Mesenchymal stem cell (in vitro differentiated cells and primary cell): ENCODE measurements at regions not wholly inside any gene's neighbourhood (a gene's known extent, or its start where the extent isn't known, plus 50 kb on each side); places are given as distances from the start of the nearest gene placed in this dataset.

Source experiments
- DNase-seq: peaks from one replicate; pipeline ENCODE4 v3.0.0-alpha.2; 2013
- H2AFZ ChIP-seq: one replicate; pipeline ENCODE4 v1.6.1; 2013; ENCODE audit warnings: low read depth, mild to moderate bottlenecking, control low read depth, inconsistent platforms, low read length, moderate library complexity
- H2AK5ac ChIP-seq: 2 replicates; pipeline ENCODE4 v1.6.1; 2013; ENCODE audit warnings: low read length, moderate library complexity, mild to moderate bottlenecking, inconsistent platforms; ENCODE audit not compliant: severe bottlenecking
- H2BK120ac ChIP-seq: one replicate; pipeline ENCODE4 v1.6.1; 2013; ENCODE audit warnings: low read depth, mild to moderate bottlenecking, inconsistent platforms, low read length, moderate library complexity
- H2BK12ac ChIP-seq, 2 experiments: one replicate each; pipeline ENCODE4 v1.6.1; 2013; ENCODE audit warnings: inconsistent platforms in 2 of 2, low read length in 2 of 2, mild to moderate bottlenecking in 2 of 2, moderate library complexity in 2 of 2, control low read depth in 1 of 2
- H2BK15ac ChIP-seq: one replicate; pipeline ENCODE4 v1.6.1; 2013; ENCODE audit warnings: mild to moderate bottlenecking, low read depth, inconsistent platforms; ENCODE audit not compliant: poor library complexity, severe bottlenecking
- H2BK5ac ChIP-seq: 2 replicates; pipeline ENCODE4 v1.6.1; 2013; ENCODE audit warnings: low read depth, mild to moderate bottlenecking, low read length, control low read depth, inconsistent platforms; ENCODE audit not compliant: poor library complexity, severe bottlenecking
- H3K14ac ChIP-seq, 2 experiments: one replicate each; pipeline ENCODE4 v1.6.1; 2013; ENCODE audit warnings: inconsistent platforms in 2 of 2, low read length in 2 of 2, control low read depth in 1 of 2, mild to moderate bottlenecking in 1 of 2, moderate library complexity in 1 of 2
- H3K18ac ChIP-seq, 2 experiments: one replicate each; pipeline ENCODE4 v1.6.1; 2013; ENCODE audit warnings: inconsistent platforms in 2 of 2, low read length in 2 of 2, control low read depth in 1 of 2, low read depth in 1 of 2, mild to moderate bottlenecking in 1 of 2
- H3K23ac ChIP-seq, 2 experiments: one replicate each; pipeline ENCODE4 v1.6.1; 2013; ENCODE audit warnings: inconsistent platforms in 2 of 2, low read length in 2 of 2, mild to moderate bottlenecking in 2 of 2, moderate library complexity in 2 of 2, control low read depth in 1 of 2
- H3K27ac ChIP-seq: 2 replicates; pipeline ENCODE4 v1.5.1; 2013; ENCODE audit warnings: mild to moderate bottlenecking, moderate library complexity, low read length, control low read depth, inconsistent platforms; ENCODE audit not compliant: poor library complexity, severe bottlenecking
- H3K27me3 ChIP-seq, 2 experiments: 2 replicates each; pipeline versions ENCODE4 v1.6.1 to v1.7.0; 2013; ENCODE audit warnings: low read length in 2 of 2, mild to moderate bottlenecking in 2 of 2, moderate library complexity in 2 of 2, control low read depth in 1 of 2, inconsistent platforms in 1 of 2; ENCODE audit not compliant: control insufficient read depth in 1 of 2, insufficient read depth in 1 of 2
- H3K36me3 ChIP-seq, 2 experiments: 2 replicates each; pipeline versions ENCODE4 v1.6.1 to v1.7.0; 2013; ENCODE audit warnings: low read length in 2 of 2, control low read depth in 1 of 2, inconsistent platforms in 1 of 2, low read depth in 1 of 2, mild to moderate bottlenecking in 1 of 2; ENCODE audit not compliant: insufficient read depth in 2 of 2, control insufficient read depth in 1 of 2
- H3K4ac ChIP-seq, 2 experiments: one replicate each; pipeline ENCODE4 v1.6.1; 2013; ENCODE audit warnings: inconsistent platforms in 2 of 2, low read length in 2 of 2, mild to moderate bottlenecking in 2 of 2, moderate library complexity in 2 of 2, control low read depth in 1 of 2, low read depth in 1 of 2
- H3K4me1 ChIP-seq: 2 replicates; pipeline ENCODE4 v1.6.1; 2013; ENCODE audit warnings: low read depth, low read length, control low read depth; ENCODE audit not compliant: control insufficient read depth, insufficient read depth
- H3K4me2 ChIP-seq: 2 replicates; pipeline ENCODE4 v1.6.1; 2013; ENCODE audit warnings: low read length, mild to moderate bottlenecking, inconsistent platforms; ENCODE audit not compliant: poor library complexity, severe bottlenecking
- H3K4me3 ChIP-seq, 2 experiments: 2 replicates each; pipeline versions ENCODE4 v1.5.1 to v1.7.0; 2013; ENCODE audit warnings: low read length in 2 of 2, mild to moderate bottlenecking in 2 of 2, control low read depth in 1 of 2, low read depth in 1 of 2; ENCODE audit not compliant: insufficient read depth in 1 of 2
- H3K79me1 ChIP-seq: replicated peaks from 2 replicates; pipeline ENCODE4 v1.6.1; 2013; ENCODE audit warnings: mild to moderate bottlenecking, control low read depth, low read length, inconsistent platforms; ENCODE audit not compliant: poor library complexity, severe bottlenecking
- H3K9ac ChIP-seq: 2 replicates; pipeline ENCODE4 v1.7.0; 2013; ENCODE audit warnings: mild to moderate bottlenecking, low read length, moderate library complexity
- H3K9me3 ChIP-seq: 2 replicates; pipeline ENCODE4 v1.7.0; 2013; ENCODE audit warnings: mild to moderate bottlenecking, low read length; ENCODE audit not compliant: control insufficient read depth
- H4K8ac ChIP-seq: one replicate; pipeline ENCODE4 v1.6.1; 2013; ENCODE audit warnings: inconsistent platforms, mild to moderate bottlenecking, low read length, moderate library complexity
- H4K91ac ChIP-seq: one replicate; pipeline ENCODE4 v1.6.1; 2013; ENCODE audit warnings: mild to moderate bottlenecking, low read length, inconsistent platforms
- whole genome bisulfite sequencing: methylation state at CpG from one replicate; pipeline ENCODE4 v1.1.7; 2013; ENCODE audit warnings: mixed read lengths; 5-methylcytosine and 5-hydroxymethylcytosine counted together

DNA sequence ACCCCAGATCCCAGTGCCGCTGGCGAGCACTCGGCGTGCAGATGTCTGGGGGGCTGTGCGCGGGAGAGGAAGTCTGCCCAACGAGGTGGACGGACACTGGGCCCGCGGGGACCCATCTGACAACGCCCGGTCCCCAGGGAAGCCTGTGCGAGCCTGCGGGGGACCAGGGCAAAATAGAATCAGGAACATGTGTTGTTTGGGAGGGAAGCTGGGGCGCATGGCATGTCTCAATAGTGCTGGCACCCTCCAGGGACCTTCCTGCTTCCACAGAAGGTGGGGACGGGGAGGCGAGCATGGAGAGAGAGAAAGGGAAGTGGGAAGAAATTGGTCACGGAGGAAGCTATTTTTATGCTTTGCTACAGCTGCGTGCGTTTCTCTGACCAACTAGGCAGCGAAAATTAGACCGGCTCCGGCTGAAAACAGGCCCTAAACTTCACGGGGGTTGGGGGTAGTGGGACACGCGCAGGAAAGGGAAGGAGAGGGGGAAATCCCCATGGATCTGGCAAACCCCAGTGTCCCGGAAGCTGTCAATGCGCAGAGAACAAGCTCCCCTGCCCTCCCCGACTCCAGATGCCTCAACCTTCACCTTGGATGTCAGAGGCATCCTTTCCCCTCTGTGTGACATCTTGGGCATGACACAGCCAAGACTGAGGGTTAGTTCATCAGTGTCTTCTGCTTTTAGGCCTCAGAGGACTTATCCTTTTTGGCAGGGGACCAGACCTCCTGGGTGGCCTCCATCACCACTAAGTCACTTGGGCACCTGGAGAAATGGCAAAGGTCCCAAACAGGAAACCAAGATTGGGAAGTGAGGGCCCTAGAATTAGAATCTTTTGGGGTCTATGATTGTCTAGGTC, 169.8 kb upstream of the BCOR start:
- Histone ChIP-seq H2BK5ac (no peak overlapping the region), H3K27me3 (peaks cover 0 to 22% of the 10 kb centered on the region in 2 experiments), H3K9me3 (no peaks in the 10 kb centered on the region), H3K9ac (peak overlapping the region; percentile 76), H2AFZ (no peak overlapping the region), H2AK5ac (no peak overlapping the region), H4K8ac (peak overlapping the region; percentile 94), H3K36me3 (no peaks in the 10 kb centered on the region), H3K79me1 (no peaks in the 10 kb centered on the region), H2BK12ac (peak overlapping the region; percentile 71 to 89), H3K4me3 (peak overlapping the region; percentile 47 to 79), H3K4me2 (peak overlapping the region; percentile 71), H3K23ac (no peak overlapping the region), H3K4me1 (peaks cover 8% of the 10 kb centered on the region), H3K14ac (peak overlapping the region in 1 of 2 experiments; percentile 26), H4K91ac (peak overlapping the region; percentile 96), H3K4ac (peak overlapping the region; percentile 88 to 95), H2BK120ac (peak overlapping the region; percentile 57), H3K27ac (no peak overlapping the region), H2BK15ac (peak overlapping the region; percentile 74), H3K18ac (peak overlapping the region; percentile 49 to 87)
- 15% methylated on average over 18 of the region's 29 CpGs for WGBS
- DNase-seq, result peak; percentile 62

DNA sequence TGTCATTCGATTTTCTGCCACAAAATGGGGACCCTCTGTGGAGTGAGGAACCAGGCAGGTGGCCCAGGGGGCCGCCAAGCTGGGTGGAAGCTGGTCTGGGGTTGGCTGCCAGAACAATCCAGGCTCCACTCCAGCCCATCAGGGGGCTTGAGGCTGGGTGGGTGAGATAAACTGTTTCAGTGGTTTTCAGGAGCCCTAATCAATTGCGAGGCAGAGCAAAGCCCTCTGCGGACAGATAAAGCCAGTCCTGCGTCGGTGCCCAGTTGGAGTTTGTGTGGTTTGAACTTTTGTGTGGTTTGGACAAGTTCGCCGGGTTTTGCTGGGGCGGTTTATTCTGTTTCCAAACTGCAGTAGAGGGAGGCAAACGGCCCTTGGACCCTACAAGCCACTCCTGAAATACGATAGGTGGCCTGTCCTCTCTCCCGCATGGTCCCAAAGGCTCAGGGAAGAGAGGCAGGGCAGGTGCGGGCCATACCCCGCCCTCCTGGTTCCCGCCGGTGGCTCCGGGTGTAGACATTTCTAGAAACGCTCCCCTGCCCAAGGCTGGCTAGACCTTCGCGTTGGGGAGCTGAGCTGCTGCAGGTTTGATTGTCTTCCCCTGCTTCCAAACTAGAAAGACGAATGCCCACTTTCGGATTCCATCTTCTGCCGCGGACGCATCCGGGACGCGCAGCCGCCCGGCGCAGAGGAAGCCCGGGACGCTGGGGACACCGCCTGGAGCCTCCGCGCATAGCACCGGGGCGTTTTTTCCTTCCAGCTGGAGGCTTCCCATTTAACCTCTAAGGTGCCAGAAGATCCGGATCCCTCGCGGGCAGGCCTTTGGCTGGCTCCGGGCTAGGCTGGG, 169.0 kb upstream of the BCOR start:
- 11% methylated on average over 40 of the region's 42 CpGs for WGBS
- Histone ChIP-seq H3K18ac (peak overlapping the region; percentile 70 to 87), H3K4me2 (peak overlapping the region; percentile 71), H2BK12ac (peak overlapping the region; percentile 71 to 89), H2BK5ac (no peak overlapping the region), H3K36me3 (no peaks in the 10 kb centered on the region), H3K4me3 (peak overlapping the region; percentile 47 to 79), H3K27ac (no peak overlapping the region), H4K91ac (peak overlapping the region; percentile 96), H3K14ac (peak overlapping the region in 1 of 2 experiments; percentile 26), H3K27me3 (peaks cover 0 to 25% of the 10 kb centered on the region in 2 experiments), H3K79me1 (no peaks in the 10 kb centered on the region), H2BK15ac (peak overlapping the region; percentile 77), H3K9me3 (no peaks in the 10 kb centered on the region), H3K9ac (peak overlapping the region; percentile 76), H3K4ac (peak overlapping the region; percentile 88 to 95), H2AFZ (no peak overlapping the region), H4K8ac (peak overlapping the region; percentile 94), H2AK5ac (peak overlapping the region; percentile 63), H2BK120ac (peak overlapping the region; percentile 57), H3K23ac (no peak overlapping the region), H3K4me1 (peaks cover 14% of the 10 kb centered on the region)
- DNase-seq, result peak; percentile 79

DNA sequence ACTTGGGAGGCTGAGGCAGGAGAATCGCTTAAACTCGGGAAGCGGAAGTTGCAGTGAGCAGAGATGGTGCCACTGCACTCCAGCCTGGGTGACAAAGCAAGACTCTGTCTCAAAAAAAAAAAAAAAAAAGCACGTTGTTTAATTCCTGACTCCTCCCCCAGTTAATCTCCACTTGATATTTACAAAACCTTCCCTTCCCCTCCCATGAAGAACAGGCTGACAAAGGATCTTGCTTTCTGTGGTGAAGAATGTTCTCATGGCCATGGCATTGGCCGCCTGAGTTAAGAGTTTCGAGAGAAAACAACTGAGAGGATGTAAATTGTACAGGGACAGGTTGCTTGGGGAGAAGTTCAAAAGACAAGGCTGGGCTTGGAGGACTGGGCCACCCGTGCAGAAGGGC, 168.2 kb upstream of the BCOR start:
- H2BK120ac ChIP-seq, result no peak overlapping the region
- no peak overlapping the region for H3K9ac ChIP-seq
- no peak overlapping the region for H3K27ac ChIP-seq
- H4K91ac ChIP-seq, result no peak overlapping the region
- H3K23ac ChIP-seq, result no peak overlapping the region
- H2BK12ac ChIP-seq, result no peak overlapping the region
- H3K4me2 ChIP-seq, result no peak overlapping the region
- no peak overlapping the region for H3K4ac ChIP-seq
- peak; percentile 28 for DNase-seq
- H3K36me3 ChIP-seq, result no peaks in the 10 kb centered on the region
- 90% methylated on average over 2 of the region's 7 CpGs for WGBS
- no peak overlapping the region for H4K8ac ChIP-seq
- peaks cover 14% of the 10 kb centered on the region for H3K4me1 ChIP-seq
- no peak overlapping the region for H3K4me3 ChIP-seq
- H3K14ac ChIP-seq, result no peak overlapping the region
- no peak overlapping the region for H2BK15ac ChIP-seq
- H2BK5ac ChIP-seq, result no peak overlapping the region
- peaks cover 0 to 25% of the 10 kb centered on the region in 2 experiments for H3K27me3 ChIP-seq
- H3K9me3 ChIP-seq, result no peaks in the 10 kb centered on the region
- H2AFZ ChIP-seq, result no peak overlapping the region
- no peaks in the 10 kb centered on the region for H3K79me1 ChIP-seq
- H3K18ac ChIP-seq, result peak overlapping the region in 1 of 2 experiments; percentile 70
- H2AK5ac ChIP-seq, result no peak overlapping the region
